Left kidney (tissue), 1 donor: ENCODE measurements at regions not wholly inside any gene's neighbourhood (a gene's known extent, or its start where the extent isn't known, plus 50 kb on each side); places are given as distances from the start of the nearest gene placed in this dataset.
"Not testable (repeated sequence)": the region's sequence is repeated elsewhere in the genome, so short reads cannot be mapped to it uniquely, and the experiment has no call there.

Source experiments
- DNase-seq: peaks from one replicate; pipeline ENCODE4 v3.0.0-alpha.2; 2013

DNA sequence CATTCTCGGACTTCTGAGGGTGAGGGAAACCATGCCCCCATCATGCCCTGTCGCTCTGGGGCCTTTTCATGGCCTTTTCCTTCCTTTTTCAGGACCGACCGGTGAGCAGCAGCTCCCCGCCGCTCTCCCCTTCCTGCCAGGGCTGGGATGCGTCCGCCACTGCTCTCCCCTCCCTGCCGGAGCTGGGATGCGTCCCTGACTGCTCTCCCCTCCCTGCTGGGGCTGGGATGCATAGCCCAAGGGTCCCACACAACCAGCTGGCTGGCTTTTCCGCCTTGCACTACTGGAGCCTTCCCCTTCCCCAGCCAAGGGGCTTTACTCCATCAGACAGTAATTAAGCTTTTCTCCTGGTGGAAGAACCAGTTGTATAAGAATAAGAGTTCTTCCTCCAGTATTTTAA lies 129.7 kb upstream of the COBL start:
- no peak for DNase-seq

DNA sequence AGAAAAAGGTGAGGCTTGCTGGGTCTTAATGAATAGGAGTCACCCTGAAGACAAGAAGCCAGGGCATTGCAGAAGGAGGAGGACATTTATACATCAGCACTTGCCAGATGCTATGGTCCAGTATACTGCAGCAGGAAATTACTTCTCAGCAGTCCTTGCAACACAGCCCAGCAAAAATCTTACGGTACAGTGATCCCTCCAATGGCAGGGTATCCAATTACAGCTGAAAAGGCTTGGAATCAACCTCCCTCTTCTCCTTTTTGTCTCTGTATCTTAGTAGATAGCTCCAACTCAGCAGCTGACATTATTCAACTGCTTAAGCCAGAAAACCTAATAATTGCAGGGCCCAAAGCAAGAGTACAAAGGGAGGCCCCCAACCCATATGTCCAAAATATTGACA lies 128.3 kb upstream of the COBL start:
- peak; percentile 30 for DNase-seq

DNA sequence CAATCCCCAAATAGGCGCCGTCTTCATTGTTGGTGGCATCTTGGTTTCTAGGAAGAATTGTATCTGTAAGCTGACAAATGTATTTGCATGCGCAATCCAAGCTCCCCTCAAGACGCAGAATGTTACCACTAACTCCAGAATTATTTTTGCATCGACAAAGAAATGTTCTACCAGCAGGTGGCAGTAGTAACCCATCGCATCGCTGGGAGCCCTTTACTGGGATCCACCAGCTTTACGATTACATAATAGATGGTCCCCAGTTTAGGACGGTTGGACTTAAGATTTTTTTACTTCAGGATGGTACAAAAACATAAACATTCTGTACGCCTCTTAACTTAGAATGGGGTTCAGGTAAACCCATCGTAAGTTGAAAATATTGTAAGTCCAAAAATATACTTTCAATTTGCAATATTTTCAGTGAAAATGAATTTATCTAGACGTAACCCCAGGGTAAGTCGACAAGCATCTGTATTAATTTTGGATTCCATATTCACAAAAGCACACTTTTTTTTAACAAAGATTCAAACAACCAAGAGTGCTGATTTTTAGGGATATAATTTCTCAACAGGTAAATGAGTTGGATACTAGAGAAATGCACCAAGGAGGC lies 114.0 kb upstream of the COBL start:
- peak; percentile 66 for DNase-seq

DNA sequence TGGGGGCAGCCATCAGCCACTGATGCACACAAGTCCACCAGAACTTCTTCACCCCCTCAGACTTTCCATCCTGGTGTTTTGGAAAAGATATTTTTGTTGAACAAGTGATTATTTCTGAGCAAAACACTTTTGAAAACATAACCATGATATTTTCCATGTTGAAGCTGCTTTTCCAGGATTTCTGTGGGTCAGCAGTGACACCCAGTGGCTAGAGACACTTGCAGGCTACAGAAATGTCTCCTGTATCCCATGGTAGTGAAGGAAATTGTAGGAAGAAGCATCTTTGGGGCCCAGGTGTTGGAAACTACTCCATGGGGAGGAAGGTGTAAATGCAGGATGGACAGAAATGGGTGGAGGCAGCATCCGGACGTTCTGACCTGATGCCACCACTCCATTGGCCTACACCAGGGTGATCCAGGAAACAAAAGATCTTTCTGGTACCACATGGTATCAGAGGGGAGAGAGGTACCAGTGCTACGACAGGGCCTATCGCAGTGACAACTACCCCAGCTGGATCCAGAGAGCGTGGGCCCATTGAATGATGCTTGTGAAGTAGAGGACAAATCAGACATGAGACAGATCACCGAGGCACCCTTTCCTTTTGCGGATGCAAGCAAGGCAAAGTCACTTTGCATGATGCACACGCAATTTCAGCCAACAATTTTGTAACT lies 111.7 kb upstream of the COBL start:
- no peak for DNase-seq

DNA sequence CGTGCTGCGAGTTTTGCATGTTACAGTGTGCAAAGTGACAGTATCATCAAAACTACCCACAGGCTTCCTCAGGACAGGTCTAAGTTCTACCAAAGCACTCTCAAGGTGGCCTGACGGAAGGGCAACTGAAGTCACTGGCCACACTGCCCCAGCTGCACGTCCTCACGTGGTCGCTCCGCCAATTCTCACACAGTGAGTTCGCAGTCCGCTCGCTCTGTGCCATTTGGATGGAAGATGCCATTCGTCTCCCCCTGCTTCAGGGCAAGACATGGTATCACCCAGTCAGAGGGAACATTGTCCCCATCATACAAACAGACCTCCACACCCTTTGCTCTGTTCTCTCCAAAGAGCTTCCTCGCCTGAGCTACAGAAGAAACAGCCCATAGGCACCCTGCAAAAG lies 109.6 kb upstream of the COBL start:
- DNase-seq = no peak

DNA sequence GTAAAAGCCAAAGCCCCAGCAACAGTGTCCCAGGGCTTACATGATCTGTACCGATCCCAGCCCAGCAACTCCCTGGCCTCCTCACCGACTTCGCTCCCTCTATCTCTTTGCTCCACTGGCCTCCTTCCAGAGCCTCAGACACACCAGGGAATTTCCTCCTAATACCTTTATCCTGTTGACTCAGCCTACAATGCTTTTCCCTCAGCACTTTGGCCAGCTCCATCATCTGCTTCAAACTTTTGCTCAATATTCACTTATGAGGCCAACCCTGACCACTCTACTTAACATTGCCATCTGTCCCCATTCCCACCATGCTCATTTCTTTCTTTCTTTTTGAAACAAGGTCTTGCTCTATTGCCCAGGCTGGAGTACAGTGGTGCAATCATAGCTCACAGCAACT lies 93.3 kb upstream of the COBL start:
- DNase-seq = not testable (repeated sequence)

DNA sequence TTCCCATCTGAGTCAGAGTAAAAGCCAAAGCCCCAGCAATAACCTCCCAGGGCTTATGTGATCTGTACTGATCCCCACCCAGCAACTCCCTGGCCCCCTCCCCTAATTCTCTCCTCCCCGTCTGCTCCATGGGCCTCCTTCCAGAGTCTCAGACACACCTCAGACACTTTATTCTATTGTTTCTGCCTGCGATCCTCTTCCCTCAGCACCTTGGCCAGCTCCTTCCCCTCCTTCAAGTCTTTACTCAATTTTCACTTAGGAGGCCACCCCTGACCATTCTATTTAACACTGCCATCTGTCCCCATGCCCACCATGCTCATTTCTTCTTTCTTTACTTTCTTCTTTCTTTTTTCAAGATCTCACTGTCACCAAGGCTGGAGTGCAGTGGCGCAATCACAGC lies 81.0 kb upstream of the COBL start:
- DNase-seq = peak; percentile 10

DNA sequence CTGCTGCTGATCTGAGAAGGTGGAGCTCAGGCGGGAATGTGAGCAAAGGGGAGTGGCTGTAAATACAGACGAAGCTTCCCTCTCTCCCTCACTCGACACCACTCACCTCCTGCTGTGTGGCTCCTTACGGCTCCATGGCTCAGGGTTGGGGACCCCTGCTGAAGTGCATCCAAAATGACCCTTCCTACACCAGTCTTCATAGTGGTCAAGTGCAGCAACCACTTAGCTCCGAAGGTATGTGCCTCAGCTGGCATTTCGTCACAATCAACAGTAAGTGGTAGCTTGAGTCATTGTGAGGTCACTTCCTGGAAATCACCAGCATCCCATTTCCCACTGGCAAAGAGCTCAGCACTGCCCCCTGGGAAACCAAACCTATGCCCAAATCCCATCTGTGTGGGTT lies 76.4 kb upstream of the COBL start:
- not testable (repeated sequence) for DNase-seq

DNA sequence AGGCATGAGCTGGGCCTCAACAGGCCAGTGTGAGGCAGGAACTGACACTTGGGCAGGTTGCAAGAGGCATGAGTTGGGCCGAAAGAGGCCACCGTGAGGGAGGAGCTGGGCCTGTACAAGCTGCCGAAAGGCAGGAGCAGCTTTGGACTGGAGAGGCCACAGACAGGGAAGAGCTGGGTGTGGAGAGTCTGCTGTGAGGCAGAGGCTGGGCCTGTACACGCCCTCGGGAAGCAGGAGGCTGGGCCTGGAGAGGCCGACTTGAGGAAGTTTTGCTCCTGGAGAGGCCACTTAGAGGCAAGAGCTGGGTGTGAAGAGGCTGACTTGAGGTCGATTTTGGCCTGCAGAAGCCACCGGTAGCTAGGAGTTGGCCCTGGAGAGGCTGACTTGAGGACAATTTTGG lies 73.3 kb upstream of the COBL start:
- DNase-seq = not testable (repeated sequence)

DNA sequence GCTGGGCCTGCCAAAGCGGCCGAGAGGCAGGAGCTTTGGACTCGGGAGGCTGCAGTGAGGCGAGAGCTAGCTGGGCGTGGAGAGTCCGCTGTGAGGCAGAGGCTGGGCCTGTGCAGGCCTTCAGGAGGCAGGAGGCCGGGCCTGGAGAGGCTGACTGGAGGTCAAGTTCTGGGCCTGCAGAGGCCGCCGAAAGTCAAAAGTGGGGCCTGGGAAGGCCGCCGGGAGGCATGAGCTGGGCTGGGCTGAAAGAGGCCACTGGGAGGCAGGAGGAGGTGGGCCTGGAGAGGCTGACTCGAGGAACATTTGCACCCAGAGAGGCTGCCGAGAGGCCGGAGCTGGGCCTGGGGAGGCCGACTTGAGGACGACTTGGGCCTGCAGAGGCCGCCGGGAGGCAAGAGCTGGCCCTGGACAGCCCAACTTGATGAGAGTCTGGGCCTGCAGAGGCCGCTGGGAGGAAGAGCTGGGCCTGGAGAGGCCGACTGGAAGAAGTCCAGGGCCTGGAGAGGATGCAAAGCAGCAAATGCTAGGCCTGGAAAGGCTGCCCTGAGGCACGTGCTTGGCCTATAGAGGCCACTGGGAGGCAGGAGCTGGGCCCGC lies 72.7 kb upstream of the COBL start:
- not testable (repeated sequence) for DNase-seq

DNA sequence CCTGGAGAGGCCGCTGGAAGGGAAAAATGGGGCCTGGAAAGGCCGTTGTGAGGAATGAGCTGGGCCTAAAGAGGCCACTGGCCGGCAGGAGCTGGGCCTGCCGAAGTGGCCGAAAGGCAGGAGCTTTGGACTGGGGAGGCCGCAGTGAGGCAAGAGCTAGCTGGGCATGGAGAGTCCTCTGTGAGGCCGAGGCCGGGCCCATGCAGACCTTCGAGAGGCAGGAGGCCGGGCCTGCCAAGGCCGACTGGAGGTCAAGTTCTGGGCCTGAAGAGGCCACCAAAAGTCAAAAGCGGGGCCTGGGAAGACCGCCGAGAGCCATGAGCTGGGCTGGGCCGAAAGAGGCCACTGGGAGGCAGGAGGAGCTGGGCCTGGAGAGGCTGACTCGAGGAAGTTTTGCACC lies 71.6 kb upstream of the COBL start:
- not testable (repeated sequence) for DNase-seq

DNA sequence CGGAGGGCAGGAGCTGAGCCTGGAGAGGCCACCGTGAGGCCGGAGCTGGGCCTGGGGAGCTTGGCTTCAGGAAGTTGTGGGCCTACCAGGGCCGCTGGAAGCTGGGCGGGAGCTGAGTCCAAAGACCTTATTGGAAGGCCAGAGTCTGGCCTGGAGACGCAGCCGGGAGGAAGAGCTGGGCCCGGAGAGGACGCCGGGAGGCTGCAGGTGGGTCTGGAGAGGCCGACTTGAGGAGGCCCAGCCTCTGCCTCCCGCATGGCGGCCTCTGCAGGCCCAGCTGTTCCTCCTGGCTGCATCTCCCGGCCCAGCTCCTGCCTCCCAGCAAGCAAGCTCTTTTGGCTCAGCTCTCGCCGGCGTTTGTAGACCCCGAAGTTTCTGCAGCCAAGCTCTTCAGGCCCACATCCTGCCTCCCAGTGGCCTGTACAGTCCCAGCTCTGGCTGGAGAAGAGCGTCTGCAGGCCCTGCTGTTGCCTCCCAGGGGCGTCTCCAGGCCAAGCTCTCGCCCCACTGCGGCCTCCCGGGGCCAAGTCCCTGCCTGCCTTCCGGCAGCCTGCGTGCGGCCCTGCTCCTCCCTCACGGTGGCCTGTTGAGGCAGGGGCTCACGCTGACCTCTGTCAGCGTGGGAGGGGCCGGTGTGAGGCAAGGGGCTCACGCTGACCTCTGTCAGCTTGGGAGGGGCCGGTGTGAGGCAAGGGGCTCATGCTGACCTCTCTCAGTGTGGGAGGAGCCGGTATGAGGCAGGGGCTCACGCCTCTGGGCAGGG lies 70.4 kb upstream of the COBL start:
- DNase-seq = not testable (repeated sequence)

DNA sequence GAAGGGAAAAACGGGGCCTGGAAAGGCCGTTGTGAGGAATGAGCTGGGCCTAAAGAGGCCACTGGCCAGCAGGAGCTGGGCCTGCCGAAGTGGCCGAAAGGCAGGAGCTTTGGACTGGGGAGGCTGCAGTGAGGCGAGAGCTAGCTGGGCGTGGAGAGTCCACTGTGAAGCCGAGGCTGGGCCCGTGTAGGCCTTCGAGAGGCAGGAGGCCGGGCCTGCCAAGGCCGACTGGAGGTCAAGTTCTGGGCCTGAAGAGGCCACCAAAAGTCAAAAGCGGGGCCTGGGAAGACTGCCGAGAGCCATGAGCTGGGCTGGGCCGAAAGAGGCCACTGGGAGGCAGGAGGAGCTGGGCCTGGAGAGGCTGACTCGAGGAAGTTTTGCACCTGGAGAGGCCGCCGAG lies 69.6 kb upstream of the COBL start:
- DNase-seq = not testable (repeated sequence)

DNA sequence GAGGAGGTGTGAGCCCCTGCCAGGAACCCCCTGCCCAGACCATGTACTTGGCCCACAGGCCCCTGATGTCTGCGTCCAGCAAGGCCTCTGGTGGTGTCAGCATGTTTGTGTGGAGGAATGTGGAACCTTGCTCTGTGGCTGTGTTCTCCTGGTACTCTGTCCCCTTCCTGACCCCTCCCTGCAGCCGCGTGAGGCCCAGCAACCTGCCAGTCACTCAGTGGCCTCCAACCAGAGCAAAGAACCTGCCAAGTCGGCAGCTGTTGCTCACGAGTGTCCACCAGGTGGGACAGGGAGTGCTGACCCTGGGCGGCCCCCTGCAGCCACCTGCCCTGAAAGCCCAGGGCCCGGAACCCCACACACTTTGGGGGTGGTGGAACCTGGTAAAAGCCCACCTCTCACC lies 65.6 kb upstream of the COBL start:
- DNase-seq = not testable (repeated sequence)

DNA sequence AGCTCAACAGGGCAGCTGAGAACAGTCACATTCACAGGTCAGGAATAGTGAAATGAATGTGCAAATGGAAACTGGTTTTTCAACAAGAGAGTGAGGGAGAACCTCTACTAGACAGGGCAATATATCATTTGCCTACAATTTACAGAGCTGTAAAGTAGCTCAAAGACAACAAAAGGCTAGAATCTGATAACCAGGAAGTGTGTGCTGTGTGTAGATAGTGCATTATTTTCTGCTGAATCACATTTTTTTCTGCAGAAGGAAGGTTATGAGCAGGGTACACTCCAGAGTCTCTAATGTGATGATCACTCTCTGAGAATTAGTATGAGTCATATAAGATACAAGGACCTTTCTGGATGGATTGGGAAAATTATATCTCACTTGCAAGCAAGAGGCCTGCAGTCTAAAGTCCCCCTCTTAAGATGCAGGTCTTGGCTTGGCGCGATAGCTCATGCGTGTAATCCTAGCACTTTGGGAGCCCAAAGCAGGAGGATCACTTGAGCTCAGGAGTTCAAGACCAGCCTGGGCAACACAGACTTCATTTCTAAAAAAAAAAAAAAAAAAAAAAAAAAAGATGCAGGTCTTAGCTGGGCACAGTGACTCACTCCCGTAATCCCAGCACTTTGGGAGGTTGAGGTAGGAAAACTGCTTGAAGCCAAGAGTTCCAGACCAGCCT lies 59.9 kb upstream of the COBL start:
- DNase-seq = no peak

DNA sequence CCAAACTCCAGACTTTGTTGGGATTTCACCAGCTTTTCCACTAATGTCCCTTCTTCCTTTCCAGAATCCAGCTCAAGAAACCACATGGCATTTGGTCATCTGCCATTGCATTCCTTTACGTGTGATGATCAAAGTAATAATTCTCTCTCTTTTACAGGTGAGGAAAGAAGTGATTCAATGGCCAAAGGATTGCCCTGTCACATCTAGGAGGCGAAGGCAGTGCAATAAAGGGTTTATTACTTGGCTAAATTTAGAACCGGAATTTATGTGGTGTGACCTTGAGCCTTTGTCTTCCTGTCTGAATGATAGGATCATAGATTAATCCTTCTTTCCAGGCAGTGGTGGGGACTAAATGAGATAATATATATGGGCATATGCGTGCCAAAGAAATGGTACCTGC lies 58.3 kb upstream of the COBL start:
- DNase-seq = no peak

DNA sequence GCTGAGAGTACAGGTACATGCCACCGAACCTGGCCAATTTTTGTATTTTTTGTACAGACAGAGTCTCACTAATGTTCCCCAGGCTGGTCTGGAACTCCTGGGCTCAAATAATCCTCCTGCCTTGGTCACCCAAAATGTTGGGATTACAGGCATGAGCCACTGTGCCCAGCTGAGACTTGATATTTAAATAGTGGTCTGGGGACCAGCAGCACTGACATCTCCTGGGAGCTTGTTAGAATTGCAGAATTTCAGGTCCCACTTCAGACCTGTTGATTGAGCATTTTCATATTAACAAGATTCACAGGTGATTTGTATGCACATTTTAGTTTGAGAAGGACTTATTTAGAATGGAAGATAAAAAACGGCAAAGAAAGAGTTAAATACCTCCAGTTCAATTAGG lies 57.0 kb upstream of the COBL start:
- not testable (repeated sequence) for DNase-seq

DNA sequence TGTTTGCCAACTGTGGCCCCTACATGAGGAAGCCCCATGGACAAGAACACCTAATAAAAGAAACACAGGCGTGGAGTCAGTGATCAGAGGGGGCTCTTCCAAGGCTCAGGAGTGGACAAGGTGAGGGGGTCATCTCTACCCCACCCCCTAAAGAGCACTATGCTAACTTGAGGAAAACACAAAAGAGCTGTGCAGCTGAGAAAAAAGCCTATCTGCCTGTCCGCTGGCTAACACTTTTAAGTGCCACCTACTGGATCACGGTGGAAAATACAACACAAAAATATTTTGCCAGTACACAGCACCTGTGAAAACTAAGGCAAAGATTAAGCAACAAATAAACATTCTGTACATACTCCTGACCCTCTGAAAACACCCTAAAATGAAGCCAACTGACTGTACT lies 53.1 kb upstream of the COBL start:
- no peak for DNase-seq

DNA sequence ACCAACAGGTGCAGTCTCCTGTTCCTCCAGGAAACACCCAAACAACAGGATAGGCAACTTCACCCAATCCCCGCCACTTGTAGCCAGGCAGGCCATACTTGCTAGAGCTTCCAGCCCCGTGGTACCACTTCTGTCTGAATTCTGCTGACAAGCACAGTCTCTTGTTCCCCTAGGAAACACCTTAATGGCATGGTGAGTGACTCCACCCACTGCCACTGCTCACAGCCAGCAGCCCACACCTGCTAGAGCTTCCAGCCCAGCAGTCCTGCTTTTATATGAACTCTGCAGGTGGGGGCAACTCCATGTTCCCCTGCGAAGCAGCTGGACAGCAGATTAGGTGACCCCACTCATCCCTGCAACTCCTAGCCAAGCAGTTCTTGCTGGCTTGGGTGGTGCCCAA lies 52.6 kb upstream of the COBL start:
- not testable (repeated sequence) for DNase-seq

DNA sequence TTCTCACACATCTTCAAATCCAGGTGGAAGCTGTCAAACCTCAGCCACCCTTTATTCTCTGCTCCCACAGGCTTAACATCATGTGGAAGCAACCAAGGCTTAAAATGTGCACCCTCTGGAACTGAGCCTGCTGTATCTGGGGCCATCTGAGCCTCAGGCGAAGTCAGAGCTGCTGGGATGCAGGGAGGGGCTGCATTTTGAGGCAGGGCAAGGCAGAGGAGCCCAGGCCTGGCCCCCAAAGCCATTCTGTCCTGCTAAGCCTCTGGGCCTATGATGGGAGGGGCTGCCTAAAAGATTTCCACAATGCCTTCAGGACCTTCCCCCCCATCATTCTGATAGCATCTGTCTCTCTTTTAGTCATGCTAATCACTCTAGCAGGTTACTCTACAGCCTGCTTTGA lies 51.7 kb upstream of the COBL start:
- no peak for DNase-seq

DNA sequence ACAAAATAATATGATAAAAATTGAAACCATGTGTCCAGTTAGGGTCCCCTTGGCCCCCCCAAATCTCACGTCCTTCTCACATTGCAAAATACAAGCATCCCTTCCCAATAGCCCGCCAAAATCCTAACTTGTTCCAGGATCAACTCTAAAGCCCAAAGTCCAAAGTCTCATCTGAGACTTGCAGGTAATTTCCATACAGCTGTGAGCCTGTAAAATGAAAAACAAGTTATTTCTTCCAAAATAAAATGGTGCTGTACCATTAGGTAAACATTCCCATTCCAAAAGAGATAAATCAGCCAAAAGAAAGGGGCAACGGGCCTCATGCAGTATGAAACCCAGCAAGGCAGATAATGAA lies 51.0 kb upstream of the COBL start:
- DNase-seq = no peak

DNA sequence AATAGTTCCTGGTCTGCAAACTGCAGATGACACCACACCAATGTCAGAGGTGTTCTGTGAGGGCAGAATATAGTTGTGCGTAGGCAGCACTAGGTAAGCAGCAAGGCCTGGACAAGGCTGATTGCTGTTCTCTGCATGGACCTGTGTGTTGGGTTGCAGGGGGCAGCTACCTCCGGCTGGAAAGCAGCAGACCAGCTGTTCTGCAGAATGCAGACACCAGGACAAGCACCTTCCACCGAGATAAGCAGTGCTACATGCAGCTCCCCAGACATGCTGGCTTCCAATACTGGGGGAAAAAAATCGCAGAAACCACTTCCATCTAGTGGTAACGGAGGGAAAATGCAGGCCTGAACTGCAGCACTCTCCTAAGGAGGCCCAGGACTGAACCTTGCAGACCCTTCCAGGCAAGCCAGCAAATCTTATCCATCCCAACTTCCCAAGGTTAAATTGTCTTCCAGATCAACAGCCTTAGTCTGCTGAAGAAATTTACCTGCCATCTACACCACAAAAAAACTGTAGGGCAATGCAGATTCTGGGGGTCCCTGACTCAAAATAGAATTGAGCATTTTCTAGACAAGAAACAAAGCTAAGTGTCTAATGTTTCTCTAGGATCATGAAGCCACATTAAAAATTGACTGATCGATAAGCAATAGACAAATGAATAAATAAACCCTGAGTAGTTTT lies 50.5 kb upstream of the COBL start:
- DNase-seq = peak; percentile 59
